HG03175 (cell line): ENCODE measurements at regions not wholly inside any gene's neighbourhood (a gene's known extent, or its start where the extent isn't known, plus 50 kb on each side); places are given as distances from the start of the nearest gene placed in this dataset.

ENCODE experiments used
- ATAC-seq: cut with Tn5 transposase; IDR thresholded peaks from one replicate; pipeline ENCODE4 v1.9.1; 2021; ENCODE audit warnings: mild to moderate bottlenecking, moderate library complexity; ENCODE audit not compliant: unreplicated experiment

DNA sequence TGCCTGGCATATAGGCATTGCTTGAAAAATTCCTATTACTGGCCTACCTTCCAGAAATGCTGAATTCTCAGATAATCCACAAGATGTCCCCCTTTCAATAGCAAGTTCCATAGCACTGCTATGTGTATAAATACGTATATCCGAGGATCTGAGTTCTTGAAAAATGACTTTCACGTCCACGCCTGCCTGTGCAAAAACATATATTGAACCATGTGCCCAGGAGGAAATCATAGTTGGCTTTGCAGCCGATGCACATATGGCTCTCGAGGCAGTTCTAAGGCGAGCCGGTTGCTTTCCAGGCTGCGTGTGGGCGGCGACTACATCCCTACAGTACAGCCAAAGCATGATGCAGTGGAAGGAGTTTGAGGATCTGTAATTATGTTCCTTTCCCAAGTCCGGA lies 55.4 kb upstream of the ESX1 start:
- ATAC-seq = no peak

DNA sequence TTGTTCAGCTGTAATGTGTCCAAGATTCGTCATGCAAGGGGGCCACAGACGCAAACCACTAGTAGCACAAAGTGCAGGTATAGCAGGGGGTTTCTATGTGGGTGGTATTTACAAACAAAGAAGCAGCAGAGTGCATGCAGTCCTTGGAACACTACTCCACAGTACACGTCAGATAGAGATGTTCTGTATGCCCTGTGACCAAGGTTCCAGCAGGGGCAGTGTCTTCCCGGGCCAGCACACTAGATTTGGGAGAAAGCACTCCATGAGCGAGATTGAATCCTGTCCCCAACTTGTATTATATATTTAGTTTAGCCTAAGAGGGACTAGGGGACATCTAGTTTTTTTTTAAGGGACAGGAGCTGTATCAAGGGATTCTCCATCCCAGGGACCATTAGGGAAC lies 54.4 kb upstream of the ESX1 start:
- ATAC-seq = no peak

DNA sequence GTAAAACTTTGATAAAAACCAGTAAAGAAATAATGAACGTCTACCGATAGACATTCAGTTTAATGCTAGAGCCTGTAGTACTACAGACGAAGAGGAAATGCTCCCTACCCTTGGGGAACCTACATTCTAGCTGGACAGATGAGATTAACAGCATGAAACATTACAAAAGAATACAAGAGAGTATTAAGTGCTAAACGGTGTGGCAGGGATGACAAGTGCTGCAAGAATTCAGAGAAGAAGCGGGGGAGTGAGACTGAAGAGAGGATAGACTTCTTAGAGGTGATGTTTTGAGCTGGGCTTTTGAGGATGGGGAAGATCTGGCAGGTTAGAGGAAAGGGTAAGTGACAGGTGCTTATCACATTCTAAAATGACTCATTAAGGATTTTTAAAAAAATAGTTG lies 52.6 kb upstream of the ESX1 start:
- no peak for ATAC-seq

DNA sequence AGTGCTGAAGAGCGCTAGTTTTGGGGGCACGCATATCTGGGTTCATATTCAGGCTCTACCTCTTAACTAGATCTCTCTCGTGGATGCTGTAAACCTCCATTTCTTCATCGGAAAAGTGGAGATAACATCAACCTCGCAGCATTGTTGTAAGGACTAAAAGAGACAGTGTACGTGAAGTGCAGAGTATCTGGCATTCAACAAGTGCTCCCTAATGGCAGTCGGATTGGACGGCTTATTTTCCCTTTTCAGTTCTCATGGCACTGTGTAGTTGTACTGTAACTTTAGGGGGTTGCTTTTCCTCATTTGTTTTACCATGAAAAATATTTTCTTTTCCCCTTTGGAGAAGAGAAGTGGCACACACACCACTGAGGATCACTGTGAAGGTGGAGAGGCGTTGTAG lies 51.4 kb upstream of the ESX1 start:
- no peak for ATAC-seq
